GM12878 (cell line): ENCODE measurements at regions not wholly inside any gene's neighbourhood (a gene's known extent, or its start where the extent isn't known, plus 50 kb on each side); places are given as distances from the start of the nearest gene placed in this dataset.

Experiments used
- CTCF ChIP-seq, 3 experiments: IDR thresholded peaks in 2 of 3; conservative IDR thresholded peaks in 1 of 3; 2 replicates each; pipeline ENCODE4 v1.5.1; 2011; ENCODE audit warnings: low read depth in 3 of 3, low read length in 3 of 3, mild to moderate bottlenecking in 3 of 3, control low read depth in 2 of 3, moderate library complexity in 2 of 3, inconsistent platforms in 1 of 3, mixed read lengths in 1 of 3; ENCODE audit not compliant: control insufficient read depth in 2 of 3, insufficient read depth in 1 of 3; ENCODE audit errors: extremely low read depth in 1 of 3
- ELK1 ChIP-seq: IDR thresholded peaks from 2 replicates; pipeline ENCODE4 v1.6.1; 2012; ENCODE audit warnings: low read depth, low read length, improper control_type of control experiment
- GABPA ChIP-seq: IDR thresholded peaks from 2 replicates; pipeline ENCODE4 v1.6.1; 2014; ENCODE audit warnings: antibody characterized with exemption, low read depth, mild to moderate bottlenecking, inconsistent platforms
- LARP7 ChIP-seq: fragments of 450-650 bp; IDR thresholded peaks from 2 replicates; pipeline ENCODE4 v1.6.1; 2017; ENCODE audit warnings: mild to moderate bottlenecking
- POLR2A ChIP-seq: IDR thresholded peaks from 2 replicates; pipeline ENCODE4 v1.6.1; 2011; ENCODE audit warnings: low read depth, mild to moderate bottlenecking, low read length
- POLR2AphosphoS5 ChIP-seq: IDR thresholded peaks from 2 replicates; pipeline ENCODE4 v1.6.1; 2011; ENCODE audit warnings: mild to moderate bottlenecking, low read length, inconsistent platforms
- RAD51 ChIP-seq: fragments of 450-650 bp; IDR thresholded peaks from 2 replicates; pipeline ENCODE4 v1.6.1; 2016; ENCODE audit warnings: moderate library complexity, mild to moderate bottlenecking, inconsistent platforms
- RFX5 ChIP-seq: IDR thresholded peaks from 2 replicates; pipeline ENCODE4 v1.6.1; 2011; ENCODE audit warnings: low read depth, low read length, improper control_type of control experiment
- ZBTB33 ChIP-seq: fragments of 450-650 bp; IDR thresholded peaks from 2 replicates; pipeline ENCODE4 v1.6.1; 2017; ENCODE audit warnings: mild to moderate bottlenecking

- TF ChIP-seq POLR2AphosphoS5, result no peak
- TF ChIP-seq LARP7, result no peak
- no peak for TF ChIP-seq RFX5
- no peak for TF ChIP-seq POLR2A
- TF ChIP-seq CTCF (IDR thresholded peaks at IDR 0.05 in 2 of 3, conservative IDR thresholded peaks at IDR 0.05 in 1 of 3; ENCODE audit: control insufficient read depth in 2 of 3, extremely low read depth in 1 of 3, insufficient read depth in 1 of 3, low read depth in 3 of 3, low read length in 3 of 3), result no peak
- no peak for TF ChIP-seq RAD51
- no peak for TF ChIP-seq GABPA
- TF ChIP-seq ELK1, result no peak
- no peak for TF ChIP-seq ZBTB33
Measured at GRCh38 chr10:51020200-51020599, 54.1 kb upstream of the PRKG1 start.
